ENCODE measurements at regions not wholly inside any gene's neighbourhood (a gene's known extent, or its start where the extent isn't known, plus 50 kb on each side); places are given as distances from the start of the nearest gene placed in this dataset.

DNA sequence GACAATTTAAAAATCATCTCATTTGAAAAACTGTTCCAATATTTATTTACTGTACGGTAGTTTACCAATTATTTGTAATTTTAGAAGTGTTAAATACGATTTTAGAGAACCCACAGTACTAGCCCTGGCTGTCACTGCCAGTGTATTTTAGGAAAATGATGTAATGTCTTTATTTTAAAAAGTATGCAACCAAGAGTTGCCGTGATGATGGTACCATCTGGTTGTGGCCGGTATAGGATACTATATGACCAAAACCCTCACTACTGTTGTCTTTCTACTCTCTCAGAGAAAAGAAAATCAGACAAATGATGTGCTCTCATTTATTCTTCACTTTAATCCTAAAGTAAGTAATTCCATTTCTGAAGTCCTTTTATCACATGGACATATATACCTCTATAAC lies 395.0 kb downstream of the FOXG1 start:
- Mint-ChIP-seq H3K4me3 (no peak overlapping the region), H3K27me3 (no peaks in the 10 kb centered on the region), H3K4me1 (no peaks in the 10 kb centered on the region), H3K27ac (no peak overlapping the region), H3K9me3 (ENCODE audit: insufficient read depth) (no peaks in the 10 kb centered on the region)
- H3K27ac ChIP-seq (ENCODE audit: low read length in 2 of 2), result no peak overlapping the region
- ChIA-PET CTCF (no interaction called here), POLR2A (no interaction called here)
- ATAC-seq (ENCODE audit: low read depth) (no peak), DNase-seq (no peak)
- no peaks in the 10 kb centered on the region for H3K79me2 ChIP-seq (ENCODE audit: control insufficient read depth, insufficient read depth, low read length)
- no peaks in the 10 kb centered on the region for H3K9me3 ChIP-seq (ENCODE audit: control extremely low read depth in 1 of 3, control insufficient read depth in 2 of 3, insufficient read depth in 1 of 3, low read length in 2 of 3)
- intact Hi-C loops (cut with micrococcal nuclease), result no loop called here
- no peak overlapping the region for H2AFZ ChIP-seq (ENCODE audit: insufficient read depth, low read depth, low read length, poor library complexity, severe bottlenecking)
- no peaks in the 10 kb centered on the region for H3K4me1 ChIP-seq (ENCODE audit: control insufficient read depth in 2 of 2, insufficient read depth in 2 of 2, low read length in 2 of 2)
- H3K9ac ChIP-seq (ENCODE audit: low read length), result no peak overlapping the region
- no peaks in the 10 kb centered on the region for H4K20me1 ChIP-seq (ENCODE audit: control insufficient read depth, insufficient read depth, low read length, poor library complexity, severe bottlenecking)
- no peak overlapping the region for H3K4me2 ChIP-seq (replicated peaks; ENCODE audit: low read depth, low read length, poor library complexity, severe bottlenecking)
- H3K4me3 ChIP-seq (ENCODE audit: control extremely low read depth in 1 of 5, extremely low read depth in 1 of 5, insufficient read depth in 1 of 5, low read depth in 2 of 5, low read length in 4 of 5), result no peak overlapping the region
- 100% methylated on average over 1 of the region's 4 CpGs for WGBS (ENCODE audit: insufficient coverage)
- no peaks in the 10 kb centered on the region for H3K36me3 ChIP-seq (replicated peaks in 1 of 2; ENCODE audit: control extremely low read depth in 1 of 2, control insufficient read depth in 1 of 2, extremely low read depth in 1 of 2, insufficient read depth in 2 of 2, low read length in 1 of 2)
- TF ChIP-seq EZH2 (IDR thresholded peaks at IDR 0.05; ENCODE audit: borderline replicate concordance, insufficient read depth, low read depth, low read length, poor library complexity, severe bottlenecking), result no peak
- TF ChIP-seq, protein P1, sequence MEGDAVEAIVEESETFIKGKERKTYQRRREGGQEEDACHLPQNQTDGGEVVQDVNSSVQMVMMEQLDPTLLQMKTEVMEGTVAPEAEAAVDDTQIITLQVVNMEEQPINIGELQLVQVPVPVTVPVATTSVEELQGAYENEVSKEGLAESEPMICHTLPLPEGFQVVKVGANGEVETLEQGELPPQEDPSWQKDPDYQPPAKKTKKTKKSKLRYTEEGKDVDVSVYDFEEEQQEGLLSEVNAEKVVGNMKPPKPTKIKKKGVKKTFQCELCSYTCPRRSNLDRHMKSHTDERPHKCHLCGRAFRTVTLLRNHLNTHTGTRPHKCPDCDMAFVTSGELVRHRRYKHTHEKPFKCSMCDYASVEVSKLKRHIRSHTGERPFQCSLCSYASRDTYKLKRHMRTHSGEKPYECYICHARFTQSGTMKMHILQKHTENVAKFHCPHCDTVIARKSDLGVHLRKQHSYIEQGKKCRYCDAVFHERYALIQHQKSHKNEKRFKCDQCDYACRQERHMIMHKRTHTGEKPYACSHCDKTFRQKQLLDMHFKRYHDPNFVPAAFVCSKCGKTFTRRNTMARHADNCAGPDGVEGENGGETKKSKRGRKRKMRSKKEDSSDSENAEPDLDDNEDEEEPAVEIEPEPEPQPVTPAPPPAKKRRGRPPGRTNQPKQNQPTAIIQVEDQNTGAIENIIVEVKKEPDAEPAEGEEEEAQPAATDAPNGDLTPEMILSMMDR (IDR thresholded peaks at IDR 0.05), result no peak
- H3K27me3 ChIP-seq (replicated peaks in 1 of 4; ENCODE audit: control extremely low read depth in 1 of 4, control insufficient read depth in 3 of 4, insufficient read depth in 4 of 4, low read length in 3 of 4), result no peaks in the 10 kb centered on the region

DNA sequence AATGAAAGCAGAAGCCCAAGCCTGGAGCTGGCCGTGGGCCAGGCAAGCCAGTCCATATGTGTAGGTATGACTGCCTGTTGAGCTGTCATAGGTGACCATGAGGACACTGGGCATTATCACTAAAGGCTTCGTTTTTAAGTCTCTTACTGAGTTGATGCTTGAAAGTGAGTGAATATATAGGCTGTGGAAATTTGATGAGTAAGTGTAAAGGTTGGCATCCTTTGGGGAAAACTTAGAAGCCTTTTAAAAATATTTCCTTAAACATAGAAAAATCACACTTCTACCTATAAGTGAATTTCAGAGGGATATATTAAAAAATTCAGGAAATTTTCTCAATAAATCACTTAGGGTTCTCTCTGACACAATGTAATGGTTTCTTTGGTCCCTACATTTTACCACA lies 396.5 kb downstream of the FOXG1 start:
- ATAC-seq (ENCODE audit: low read depth), result no peak
- no peak overlapping the region for H3K4me3 Mint-ChIP-seq

More for the DNA sequence above, 396.5 kb downstream of the FOXG1 start:
- intact Hi-C loops (cut with micrococcal nuclease), result no loop called here
- CTCF ChIA-PET, result no interaction called here
- H3K27ac ChIP-seq (ENCODE audit: low read length in 2 of 2), result no peak overlapping the region
- no peaks in the 10 kb centered on the region for H3K27me3 ChIP-seq (replicated peaks in 1 of 4; ENCODE audit: control extremely low read depth in 1 of 4, control insufficient read depth in 3 of 4, insufficient read depth in 4 of 4, low read length in 3 of 4)
- no peak overlapping the region for H3K9ac ChIP-seq (ENCODE audit: low read length)
- DNase-seq, result no peak
- H2AFZ ChIP-seq (ENCODE audit: insufficient read depth, low read depth, low read length, poor library complexity, severe bottlenecking), result no peak overlapping the region
- Mint-ChIP-seq H3K4me1 (no peaks in the 10 kb centered on the region), H3K9me3 (ENCODE audit: insufficient read depth) (no peaks in the 10 kb centered on the region), H3K27me3 (no peaks in the 10 kb centered on the region), H3K27ac (no peak overlapping the region)
- H3K79me2 ChIP-seq (ENCODE audit: control insufficient read depth, insufficient read depth, low read length), result no peaks in the 10 kb centered on the region
- H3K9me3 ChIP-seq (ENCODE audit: control extremely low read depth in 1 of 3, control insufficient read depth in 2 of 3, insufficient read depth in 1 of 3, low read length in 2 of 3), result no peaks in the 10 kb centered on the region
- no peaks in the 10 kb centered on the region for H3K4me1 ChIP-seq (ENCODE audit: control insufficient read depth in 2 of 2, insufficient read depth in 2 of 2, low read length in 2 of 2)
- POLR2A ChIA-PET, result no interaction called here
- no peaks in the 10 kb centered on the region for H3K36me3 ChIP-seq (replicated peaks in 1 of 2; ENCODE audit: control extremely low read depth in 1 of 2, control insufficient read depth in 1 of 2, extremely low read depth in 1 of 2, insufficient read depth in 2 of 2, low read length in 1 of 2)
- H3K4me3 ChIP-seq (ENCODE audit: control extremely low read depth in 1 of 5, extremely low read depth in 1 of 5, insufficient read depth in 1 of 5, low read depth in 2 of 5, low read length in 4 of 5), result no peak overlapping the region
- WGBS (ENCODE audit: insufficient coverage), result 52% methylated on average over 2 of the region's 2 CpGs
- no peaks in the 10 kb centered on the region for H4K20me1 ChIP-seq (ENCODE audit: control insufficient read depth, insufficient read depth, low read length, poor library complexity, severe bottlenecking)
- H3K4me2 ChIP-seq (replicated peaks; ENCODE audit: low read depth, low read length, poor library complexity, severe bottlenecking), result no peak overlapping the region
- TF ChIP-seq EZH2 (IDR thresholded peaks at IDR 0.05; ENCODE audit: borderline replicate concordance, insufficient read depth, low read depth, low read length, poor library complexity, severe bottlenecking), result no peak
- TF ChIP-seq, protein P1 (IDR thresholded peaks at IDR 0.05), result no peak

Data from B cell (primary cell).